Parathyroid adenoma (tissue), 2 donors: ENCODE measurements at regions not wholly inside any gene's neighbourhood (a gene's known extent, or its start where the extent isn't known, plus 50 kb on each side); places are given as distances from the start of the nearest gene placed in this dataset.
"Not testable (repeated sequence)": the region's sequence is repeated elsewhere in the genome, so short reads cannot be mapped to it uniquely, and the experiment has no call there.

Experiments
- H2AFZ ChIP-seq: fragments of 300-600 bp; sonication (generic); one replicate; pipeline ENCODE4 v1.7.0; 2017; ENCODE audit warnings: antibody characterized with exemption, mild to moderate bottlenecking
- H3K27ac ChIP-seq: fragments of 300-600 bp; sonication (generic); one replicate; pipeline ENCODE4 v1.7.0; 2017
- H3K27me3 ChIP-seq: fragments of 300-600 bp; sonication (generic); one replicate; pipeline ENCODE4 v1.7.0; 2017; ENCODE audit warnings: low read length; ENCODE audit not compliant: control insufficient read depth, insufficient read depth
- H3K36me3 ChIP-seq: fragments of 300-600 bp; sonication (generic); one replicate; pipeline ENCODE4 v1.7.0; 2017; ENCODE audit warnings: low read length; ENCODE audit not compliant: control insufficient read depth, insufficient read depth
- H3K4me1 ChIP-seq: fragments of 300-600 bp; sonication (generic); one replicate; pipeline ENCODE4 v1.7.0; 2017; ENCODE audit warnings: control low read depth
- H3K4me2 ChIP-seq: fragments of 300-600 bp; sonication (generic); one replicate; pipeline ENCODE4 v1.7.0; 2017; ENCODE audit warnings: low read length
- H3K4me3 ChIP-seq: fragments of 300-600 bp; sonication (generic); one replicate; pipeline ENCODE4 v1.7.0; 2017; ENCODE audit warnings: low read depth, low read length
- H3K79me2 ChIP-seq: fragments of 300-600 bp; sonication (generic); one replicate; pipeline ENCODE4 v1.7.0; 2017; ENCODE audit warnings: control low read depth
- H3K9ac ChIP-seq: fragments of 300-600 bp; sonication (generic); one replicate; pipeline ENCODE4 v1.7.0; 2017; ENCODE audit warnings: mild to moderate bottlenecking
- H3K9me3 ChIP-seq: fragments of 300-600 bp; sonication (generic); one replicate; pipeline ENCODE4 v1.7.0; 2017; ENCODE audit warnings: low read length; ENCODE audit not compliant: control insufficient read depth
- TF ChIP-seq, protein P1 (sequence below): fragments of 300-600 bp; sonication (generic); IDR thresholded peaks from one replicate; pipeline ENCODE4 v1.7.0; 2017; ENCODE audit warnings: antibody characterized with exemption, mild to moderate bottlenecking
- donor health status: primary hyperparathyroidism.

DNA sequence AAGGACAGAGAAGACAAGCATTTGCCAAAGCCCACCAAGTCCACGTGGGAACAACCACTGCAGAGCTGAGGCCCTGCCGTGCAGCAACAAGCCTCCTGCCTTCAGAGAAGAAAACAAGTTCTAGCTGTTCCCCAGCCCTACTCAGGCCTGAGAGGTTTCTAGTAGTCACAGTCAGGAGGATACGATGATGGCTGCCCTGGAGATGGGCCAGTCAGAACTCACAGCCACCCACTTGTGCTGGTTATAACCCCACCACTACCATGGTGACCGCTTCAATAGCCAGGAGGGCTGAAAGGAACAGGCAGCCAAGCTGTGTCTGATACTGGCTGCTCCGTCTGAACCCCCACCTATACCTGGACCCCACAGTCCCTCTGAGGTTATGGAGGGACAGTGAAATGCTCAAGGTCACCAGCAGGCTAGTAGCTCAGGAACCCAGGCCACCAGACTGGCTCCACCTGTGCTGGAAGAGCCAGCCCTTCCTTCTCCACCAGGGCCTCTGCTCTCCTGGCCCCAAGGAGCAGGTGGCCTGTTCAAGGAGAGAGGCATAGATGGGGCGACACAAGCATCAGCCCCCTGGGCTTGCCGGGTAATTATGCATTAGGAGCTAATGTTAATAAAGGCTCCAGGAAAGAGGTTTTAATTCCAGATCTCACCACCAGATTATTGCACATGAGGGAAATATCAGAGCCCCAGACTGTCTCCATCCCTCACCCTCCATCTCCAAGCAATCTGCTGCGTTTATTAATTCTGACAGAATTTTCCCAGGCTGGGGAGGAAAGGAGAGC is 125.8 kb upstream of the PCBD1 start:
- Histone ChIP-seq H3K27ac (no peak overlapping the region), H2AFZ (no peak overlapping the region), H3K36me3 (no peaks in the 10 kb centered on the region), H3K4me2 (no peak overlapping the region), H3K9ac (no peak overlapping the region), H3K27me3 (no peaks in the 10 kb centered on the region), H3K4me3 (no peak overlapping the region), H3K79me2 (no peaks in the 10 kb centered on the region), H3K4me1 (no peaks in the 10 kb centered on the region), H3K9me3 (no peaks in the 10 kb centered on the region)
- TF ChIP-seq, protein P1, sequence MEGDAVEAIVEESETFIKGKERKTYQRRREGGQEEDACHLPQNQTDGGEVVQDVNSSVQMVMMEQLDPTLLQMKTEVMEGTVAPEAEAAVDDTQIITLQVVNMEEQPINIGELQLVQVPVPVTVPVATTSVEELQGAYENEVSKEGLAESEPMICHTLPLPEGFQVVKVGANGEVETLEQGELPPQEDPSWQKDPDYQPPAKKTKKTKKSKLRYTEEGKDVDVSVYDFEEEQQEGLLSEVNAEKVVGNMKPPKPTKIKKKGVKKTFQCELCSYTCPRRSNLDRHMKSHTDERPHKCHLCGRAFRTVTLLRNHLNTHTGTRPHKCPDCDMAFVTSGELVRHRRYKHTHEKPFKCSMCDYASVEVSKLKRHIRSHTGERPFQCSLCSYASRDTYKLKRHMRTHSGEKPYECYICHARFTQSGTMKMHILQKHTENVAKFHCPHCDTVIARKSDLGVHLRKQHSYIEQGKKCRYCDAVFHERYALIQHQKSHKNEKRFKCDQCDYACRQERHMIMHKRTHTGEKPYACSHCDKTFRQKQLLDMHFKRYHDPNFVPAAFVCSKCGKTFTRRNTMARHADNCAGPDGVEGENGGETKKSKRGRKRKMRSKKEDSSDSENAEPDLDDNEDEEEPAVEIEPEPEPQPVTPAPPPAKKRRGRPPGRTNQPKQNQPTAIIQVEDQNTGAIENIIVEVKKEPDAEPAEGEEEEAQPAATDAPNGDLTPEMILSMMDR = no peak

DNA sequence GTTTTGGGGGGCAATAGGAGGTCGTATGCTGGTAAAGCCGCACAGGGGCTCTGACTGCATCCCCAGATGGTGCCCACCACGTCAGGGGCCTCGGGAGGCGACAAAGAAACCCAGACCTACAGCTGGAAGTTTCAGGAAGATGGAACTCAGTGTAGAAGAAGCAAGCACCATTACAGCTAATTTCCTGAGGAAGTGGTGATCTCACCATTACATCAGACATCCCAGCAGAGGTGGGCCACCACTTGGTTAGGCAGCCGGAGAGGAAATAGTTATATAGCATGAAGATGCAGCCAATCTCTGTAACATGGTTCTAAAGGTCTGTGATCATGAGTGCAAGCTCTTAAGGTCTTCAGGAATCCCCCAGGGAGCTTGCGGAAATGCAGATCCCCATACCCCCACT is 127.3 kb upstream of the PCBD1 start:
- H3K4me3 ChIP-seq = no peak overlapping the region
- TF ChIP-seq, protein P1 = no peak
- H3K79me2 ChIP-seq = no peaks in the 10 kb centered on the region
- H3K27me3 ChIP-seq = no peaks in the 10 kb centered on the region
- H3K4me2 ChIP-seq = no peak overlapping the region
- no peaks in the 10 kb centered on the region for H3K36me3 ChIP-seq
- H3K4me1 ChIP-seq = no peaks in the 10 kb centered on the region
- H3K27ac ChIP-seq = no peak overlapping the region
- no peaks in the 10 kb centered on the region for H3K9me3 ChIP-seq
- H3K9ac ChIP-seq = no peak overlapping the region
- H2AFZ ChIP-seq = no peak overlapping the region

DNA sequence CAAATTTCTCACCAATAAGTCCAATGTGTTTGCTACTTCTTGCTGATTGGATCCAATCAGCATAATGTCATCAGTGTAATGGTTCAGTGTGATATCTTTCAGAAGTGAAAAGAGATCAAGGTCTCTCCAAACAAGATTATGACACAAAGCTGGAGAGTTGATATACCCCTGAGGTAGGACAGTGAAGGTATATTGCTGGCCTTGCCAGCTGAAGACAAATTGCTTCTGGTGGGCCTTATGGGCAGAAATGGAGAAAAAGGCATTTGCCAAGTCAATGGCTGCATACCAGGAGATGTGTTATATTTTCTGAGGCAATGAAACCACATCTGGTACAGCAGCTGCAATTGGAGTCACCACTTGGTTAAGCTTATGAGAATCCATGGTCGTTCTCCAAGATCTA is 131.7 kb upstream of the PCBD1 start:
- not testable (repeated sequence) for H3K9me3 ChIP-seq, H3K4me2 ChIP-seq, H3K27ac ChIP-seq, H3K4me1 ChIP-seq, H3K27me3 ChIP-seq, H2AFZ ChIP-seq, H3K9ac ChIP-seq, H3K4me3 ChIP-seq, H3K79me2 ChIP-seq, H3K36me3 ChIP-seq

DNA sequence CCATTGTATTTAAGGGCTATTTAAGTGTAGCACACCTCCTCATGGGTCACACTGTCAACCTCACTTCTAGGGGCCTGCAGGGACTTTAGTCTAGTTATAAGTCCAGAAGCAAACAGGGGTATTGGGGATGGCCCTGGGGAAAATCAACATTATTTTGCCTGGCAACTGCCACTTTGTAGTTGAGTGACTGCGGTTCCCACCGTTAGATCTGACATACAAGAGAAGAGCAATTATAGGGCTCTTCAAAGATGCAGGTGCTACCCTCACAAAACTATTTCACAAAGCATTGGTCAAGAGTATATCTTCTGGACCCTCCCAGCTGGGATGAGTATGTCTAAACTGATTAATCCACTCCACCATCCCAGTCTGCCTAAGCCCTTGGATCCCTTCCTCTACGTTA is 133.0 kb upstream of the PCBD1 start:
- H3K36me3 ChIP-seq = no peaks in the 10 kb centered on the region
- no peaks in the 10 kb centered on the region for H3K4me1 ChIP-seq
- H3K4me2 ChIP-seq = no peak overlapping the region
- H3K9me3 ChIP-seq = no peaks in the 10 kb centered on the region
- H3K4me3 ChIP-seq = no peak overlapping the region
- H3K9ac ChIP-seq = no peak overlapping the region
- no peak overlapping the region for H3K27ac ChIP-seq
- no peaks in the 10 kb centered on the region for H3K79me2 ChIP-seq
- H2AFZ ChIP-seq = no peak overlapping the region
- H3K27me3 ChIP-seq = no peaks in the 10 kb centered on the region
- TF ChIP-seq, protein P1 = no peak

DNA sequence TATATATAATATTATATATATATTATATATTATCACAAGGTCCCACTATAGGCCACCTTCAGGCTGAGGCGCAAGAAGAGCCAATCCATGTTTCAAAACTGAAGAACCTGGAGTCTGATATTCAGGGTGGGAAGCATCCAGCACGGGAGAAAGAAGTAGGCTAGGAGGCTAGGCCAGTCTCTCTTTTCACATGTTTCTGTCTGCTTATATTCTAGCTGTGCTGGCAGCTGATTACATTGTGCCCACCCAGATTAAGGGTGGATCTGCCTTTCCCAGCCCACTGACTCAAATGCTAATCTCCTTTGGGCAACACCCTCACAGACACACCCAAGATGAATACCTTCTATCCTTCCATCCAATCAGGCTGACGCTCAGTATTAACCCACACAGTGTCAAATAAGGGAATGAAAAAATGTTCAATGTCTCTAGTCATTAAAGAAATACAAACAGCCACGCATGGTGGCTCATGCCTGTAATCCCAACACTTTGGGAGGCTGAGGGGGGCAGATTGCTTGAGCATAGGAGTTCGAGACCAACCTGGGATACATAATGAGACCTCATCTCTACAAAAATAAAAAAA is 135.4 kb upstream of the PCBD1 start:
- no peaks in the 10 kb centered on the region for H3K9me3 ChIP-seq
- no peaks in the 10 kb centered on the region for H3K79me2 ChIP-seq
- no peak overlapping the region for H3K9ac ChIP-seq
- TF ChIP-seq, protein P1 = no peak
- no peaks in the 10 kb centered on the region for H3K4me1 ChIP-seq
- H3K27ac ChIP-seq = no peak overlapping the region
- H3K4me2 ChIP-seq = no peak overlapping the region
- no peak overlapping the region for H3K4me3 ChIP-seq
- H3K27me3 ChIP-seq = no peaks in the 10 kb centered on the region
- H2AFZ ChIP-seq = no peak overlapping the region
- no peaks in the 10 kb centered on the region for H3K36me3 ChIP-seq
